HG02981 (cell line): ENCODE measurements at regions not wholly inside any gene's neighbourhood (a gene's known extent, or its start where the extent isn't known, plus 50 kb on each side); places are given as distances from the start of the nearest gene placed in this dataset.
"Not testable (repeated sequence)": the region's sequence is repeated elsewhere in the genome, so short reads cannot be mapped to it uniquely, and the experiment has no call there.

Experiments used
- ATAC-seq: cut with Tn5 transposase; IDR thresholded peaks from one replicate; pipeline ENCODE4 v1.9.1; 2021; ENCODE audit warnings: mild to moderate bottlenecking, moderate library complexity; ENCODE audit not compliant: unreplicated experiment

GRCh38 chr15:98263787-98264186 is 303.3 kb downstream of the ARRDC4 start:
- ATAC-seq = no peak

- no peak for ATAC-seq
Measured at GRCh38 chr15:98266295-98266694, 305.8 kb downstream of the ARRDC4 start.

GRCh38 chr15:98268163-98268562 is 307.7 kb downstream of the ARRDC4 start:
- ATAC-seq = no peak

GRCh38 chr15:98272625-98273024 is 312.1 kb downstream of the ARRDC4 start:
- no peak for ATAC-seq

- ATAC-seq = no peak
Measured at GRCh38 chr15:98276018-98276417, 315.5 kb downstream of the ARRDC4 start.

GRCh38 chr15:98277602-98278001 is 317.1 kb downstream of the ARRDC4 start:
- ATAC-seq = no peak

- no peak for ATAC-seq
Measured at GRCh38 chr15:98280284-98280975, 319.9 kb downstream of the ARRDC4 start.

- no peak for ATAC-seq
Measured at GRCh38 chr15:98281130-98281529, 320.6 kb downstream of the ARRDC4 start.

- ATAC-seq = peak; percentile 45
Measured at GRCh38 chr15:98282656-98283332, 322.3 kb downstream of the ARRDC4 start.

GRCh38 chr15:98286200-98286599 is 325.7 kb downstream of the ARRDC4 start:
- no peak for ATAC-seq

GRCh38 chr15:98286831-98287230 is 326.3 kb downstream of the ARRDC4 start:
- no peak for ATAC-seq

GRCh38 chr15:98288091-98288590 is 327.6 kb downstream of the ARRDC4 start:
- no peak for ATAC-seq

- no peak for ATAC-seq
Measured at GRCh38 chr15:98289747-98290146, 329.2 kb downstream of the ARRDC4 start.

- peak; percentile 79 for ATAC-seq
Measured at GRCh38 chr15:98292442-98293240, 332.1 kb downstream of the ARRDC4 start.

- no peak for ATAC-seq
Measured at GRCh38 chr15:98294126-98294525, 333.6 kb downstream of the ARRDC4 start.

- ATAC-seq = not testable (repeated sequence)
Measured at GRCh38 chr15:98295101-98295759, 334.7 kb downstream of the ARRDC4 start.

- no peak for ATAC-seq
Measured at GRCh38 chr15:98296653-98297052, 336.1 kb downstream of the ARRDC4 start.

- no peak for ATAC-seq
Measured at GRCh38 chr15:98304371-98304770, 343.9 kb downstream of the ARRDC4 start.

- ATAC-seq = no peak
Measured at GRCh38 chr15:98308117-98308516, 340.2 kb upstream of the IGF1R start.

GRCh38 chr15:98311566-98312188 is 336.7 kb upstream of the IGF1R start:
- peak; percentile 87 for ATAC-seq

GRCh38 chr15:98312913-98313312 is 335.4 kb upstream of the IGF1R start:
- no peak for ATAC-seq
